ENCODE measurements at regions not wholly inside any gene's neighbourhood (a gene's known extent, or its start where the extent isn't known, plus 50 kb on each side); places are given as distances from the start of the nearest gene placed in this dataset.

DNA sequence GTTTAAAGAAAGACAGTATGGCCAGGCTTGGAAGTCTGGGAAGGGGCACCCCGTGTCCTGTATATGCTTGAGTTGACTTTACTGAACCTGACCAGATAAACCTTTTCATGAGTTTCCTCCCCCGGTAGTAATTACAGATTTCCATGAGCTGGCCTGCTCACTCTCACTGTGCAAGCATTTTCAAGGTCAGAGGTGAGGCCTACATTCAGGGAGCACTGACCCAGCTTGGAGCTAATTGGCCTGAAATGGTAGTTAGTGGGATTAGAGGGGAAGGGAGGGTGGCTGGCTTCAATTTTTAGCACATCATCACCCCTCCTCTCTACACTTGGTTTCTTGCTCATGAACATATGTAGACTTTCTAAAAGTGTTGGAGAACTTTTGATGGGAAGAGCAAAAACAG lies 99.2 kb downstream of the PSAT1 start:
- TF ChIP-seq POLR2A (IDR thresholded peaks at IDR 0.05) = no peak
- TF ChIP-seq, protein P1, sequence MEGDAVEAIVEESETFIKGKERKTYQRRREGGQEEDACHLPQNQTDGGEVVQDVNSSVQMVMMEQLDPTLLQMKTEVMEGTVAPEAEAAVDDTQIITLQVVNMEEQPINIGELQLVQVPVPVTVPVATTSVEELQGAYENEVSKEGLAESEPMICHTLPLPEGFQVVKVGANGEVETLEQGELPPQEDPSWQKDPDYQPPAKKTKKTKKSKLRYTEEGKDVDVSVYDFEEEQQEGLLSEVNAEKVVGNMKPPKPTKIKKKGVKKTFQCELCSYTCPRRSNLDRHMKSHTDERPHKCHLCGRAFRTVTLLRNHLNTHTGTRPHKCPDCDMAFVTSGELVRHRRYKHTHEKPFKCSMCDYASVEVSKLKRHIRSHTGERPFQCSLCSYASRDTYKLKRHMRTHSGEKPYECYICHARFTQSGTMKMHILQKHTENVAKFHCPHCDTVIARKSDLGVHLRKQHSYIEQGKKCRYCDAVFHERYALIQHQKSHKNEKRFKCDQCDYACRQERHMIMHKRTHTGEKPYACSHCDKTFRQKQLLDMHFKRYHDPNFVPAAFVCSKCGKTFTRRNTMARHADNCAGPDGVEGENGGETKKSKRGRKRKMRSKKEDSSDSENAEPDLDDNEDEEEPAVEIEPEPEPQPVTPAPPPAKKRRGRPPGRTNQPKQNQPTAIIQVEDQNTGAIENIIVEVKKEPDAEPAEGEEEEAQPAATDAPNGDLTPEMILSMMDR (IDR thresholded peaks at IDR 0.05) = no peak

All from uterus (tissue), 2 donors.